ENCODE measurements at regions not wholly inside any gene's neighbourhood (a gene's known extent, or its start where the extent isn't known, plus 50 kb on each side); places are given as distances from the start of the nearest gene placed in this dataset.

GRCh38 chr19:56966225-56966696, 125.7 kb upstream of the PEG3 start:
- intact Hi-C loops (cut with DNase I) = no loop called here
- Histone ChIP-seq H3K27me3 (peaks cover 0 to 32% (median 15%) of the 10 kb centered on the region in 7 donors), H3K9me3 (peaks cover 0 to 36% (median 0%) of the 10 kb centered on the region in 11 donors), H3K4me1 (no peaks in the 10 kb centered on the region), H3K36me3 (no peaks in the 10 kb centered on the region), H3K27ac (no peak overlapping the region), H3K4me3 (no peak overlapping the region)
- peak in 1 of 8 donors; percentile 42 for ATAC-seq
- WGBS, 2 donors = 16 to 19% methylated on average over 17 of the region's 17 CpGs
- DNase-seq = no peak
- TF ChIP-seq CTCF (IDR thresholded peaks at IDR 0.05) = no peak

GRCh38 chr19:56966697-56967299, 126.3 kb upstream of the PEG3 start:
- WGBS, 2 donors = 77 to 82% methylated on average over 13 of the region's 13 CpGs
- no peak overlapping the region for H3K27ac ChIP-seq
- H3K27me3 ChIP-seq = peaks cover 0 to 37% (median 18%) of the 10 kb centered on the region in 7 donors
- TF ChIP-seq CTCF (IDR thresholded peaks at IDR 0.05) = no peak
- H3K9me3 ChIP-seq = peaks cover 0 to 39% (median 0%) of the 10 kb centered on the region in 11 donors
- no peaks in the 10 kb centered on the region for H3K4me1 ChIP-seq
- no peak overlapping the region for H3K4me3 ChIP-seq
- ATAC-seq (no peak), DNase-seq (no peak)
- H3K36me3 ChIP-seq = no peaks in the 10 kb centered on the region
- intact Hi-C loops (cut with DNase I) = no loop called here

GRCh38 chr19:56969156-56969555, 128.6 kb upstream of the PEG3 start:
- Histone ChIP-seq H3K4me1 (no peaks in the 10 kb centered on the region), H3K9me3 (peaks cover 0 to 38% (median 0%) of the 10 kb centered on the region in 11 donors), H3K27me3 (peaks cover 0 to 48% (median 32%) of the 10 kb centered on the region in 7 donors), H3K36me3 (no peaks in the 10 kb centered on the region), H3K27ac (no peak overlapping the region), H3K4me3 (no peak overlapping the region)
- no peak for TF ChIP-seq CTCF (IDR thresholded peaks at IDR 0.05)
- no peak for ATAC-seq
- DNase-seq = no peak
- intact Hi-C loops (cut with DNase I) = no loop called here
- WGBS, 2 donors = 48 to 56% methylated on average over 2 of the region's 2 CpGs

- Histone ChIP-seq H3K4me1 (no peaks in the 10 kb centered on the region), H3K36me3 (no peaks in the 10 kb centered on the region), H3K4me3 (no peak overlapping the region), H3K27me3 (peaks cover 0 to 52% (median 36%) of the 10 kb centered on the region in 7 donors), H3K9me3 (peaks cover 0 to 42% (median 0%) of the 10 kb centered on the region in 11 donors), H3K27ac (no peak overlapping the region)
- ATAC-seq (no peak), DNase-seq (no peak)
- TF ChIP-seq CTCF (IDR thresholded peaks at IDR 0.05) = no peak
- intact Hi-C loops (cut with DNase I) = loop anchor here in 1 of 10 donors (10.0 kb wide), 1 partner anchor 75 kb away; no protein-coding TSS in a partner anchor
- 10 to 12% methylated on average over 6 of the region's 6 CpGs for WGBS, 2 donors
Measured at GRCh38 chr19:56969759-56970178, 129.2 kb upstream of the PEG3 start.
